Activated CD4-positive, alpha-beta T cell treated with anti-CD3 and anti-CD28 coated beads, Interleukin-2, Interleukin-4, amounts not matched to agents 100 ng/mL and 50 ng/mL, durations not matched to agents 16 hours and 8 hours (primary cell): ENCODE measurements at regions not wholly inside any gene's neighbourhood (a gene's known extent, or its start where the extent isn't known, plus 50 kb on each side); places are given as distances from the start of the nearest gene placed in this dataset.

ENCODE experiments used
- DNase-seq: peaks from one replicate; pipeline ENCODE4 v3.0.0-alpha.2; 2020; ENCODE audit warnings: low spot score

DNA sequence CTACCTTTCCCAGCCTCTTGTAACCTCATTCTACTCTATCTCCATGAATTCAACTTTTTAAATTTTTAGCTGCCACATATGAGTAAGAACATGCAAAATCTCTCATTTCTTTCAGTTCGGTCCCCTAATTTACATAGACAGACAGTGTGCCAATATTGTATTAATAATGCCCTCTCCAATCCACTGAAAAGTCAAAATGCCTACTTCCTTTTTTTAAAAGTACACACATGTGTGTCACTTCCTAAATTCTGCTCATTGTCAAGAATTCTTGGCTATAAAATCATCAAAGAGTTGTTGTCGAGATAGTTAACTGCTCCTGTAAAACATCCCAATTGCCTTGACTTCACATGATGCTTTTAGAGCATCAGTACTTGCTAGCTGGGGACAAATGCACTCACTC lies 84.2 kb upstream of the IL12A start:
- no peak for DNase-seq

DNA sequence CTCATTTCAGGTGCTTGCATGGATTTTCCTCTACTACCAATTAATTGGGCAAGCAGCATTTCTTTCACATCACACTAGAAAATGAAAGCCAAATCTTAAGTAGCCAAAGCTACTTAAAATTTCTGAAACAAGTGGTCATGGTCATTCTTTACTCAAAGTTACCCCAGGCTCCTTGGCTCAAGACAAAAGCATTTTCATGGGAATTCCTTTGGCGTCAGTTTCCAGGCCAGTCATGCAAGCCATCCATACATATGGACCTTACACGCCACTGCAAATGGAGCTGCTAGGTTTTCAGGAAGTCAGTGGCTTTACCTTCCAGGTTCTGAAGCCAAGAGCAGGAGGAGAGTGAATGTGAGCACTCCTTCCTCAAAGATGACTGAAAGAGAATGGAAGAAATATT lies 83.7 kb upstream of the IL12A start:
- no peak for DNase-seq

DNA sequence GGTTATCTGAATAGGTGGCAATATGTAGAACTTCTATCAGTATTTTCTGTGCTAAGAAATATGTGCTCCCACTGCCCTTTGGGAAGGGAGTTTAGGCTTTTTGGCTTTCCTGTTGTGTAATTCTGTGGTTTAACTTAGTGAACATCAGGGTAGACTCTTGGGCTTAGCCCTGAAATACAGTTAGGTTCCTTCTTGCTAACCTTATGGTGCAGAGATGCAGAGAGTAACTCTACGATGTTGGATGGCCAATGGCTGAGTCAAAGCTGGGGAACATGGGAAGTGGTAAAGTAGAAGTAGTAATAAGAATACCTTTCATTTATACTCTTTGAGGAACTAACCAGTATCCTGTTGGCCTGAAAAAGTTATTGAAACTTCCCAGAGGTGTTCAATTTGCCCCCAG lies 80.8 kb upstream of the IL12A start:
- DNase-seq = no peak

DNA sequence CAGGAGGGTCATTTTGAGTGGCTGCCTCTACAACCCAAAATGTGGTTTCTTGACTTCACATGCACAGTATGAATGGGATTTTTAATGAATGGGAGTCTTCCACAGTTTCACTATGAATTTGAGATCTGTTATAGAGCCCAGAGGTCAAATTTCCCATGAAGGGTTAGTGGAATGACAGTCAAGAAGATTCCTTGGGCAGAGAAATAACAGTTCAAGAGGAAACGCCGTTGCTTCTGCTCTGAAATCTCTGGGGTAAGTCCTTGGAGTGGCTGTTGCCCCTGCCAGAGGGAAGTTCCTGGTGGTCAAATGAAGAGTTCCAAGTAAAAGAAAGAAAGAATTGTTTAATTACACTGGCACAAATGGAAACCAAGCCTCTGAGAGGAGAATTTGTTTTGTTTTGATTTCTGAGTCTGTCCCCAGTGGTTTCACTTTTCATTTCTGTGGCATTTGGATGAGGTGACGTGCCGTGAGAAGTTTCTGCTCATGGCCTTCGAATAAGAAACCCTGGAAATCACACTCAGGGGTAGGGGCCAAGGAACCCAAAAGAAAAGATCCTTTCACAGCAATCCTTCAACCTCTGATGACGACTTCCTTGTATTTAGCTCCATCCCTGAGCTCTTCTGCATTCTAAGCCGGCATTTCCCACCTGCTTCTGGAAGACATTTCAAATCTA lies 77.5 kb upstream of the IL12A start:
- DNase-seq = peak; percentile 23

DNA sequence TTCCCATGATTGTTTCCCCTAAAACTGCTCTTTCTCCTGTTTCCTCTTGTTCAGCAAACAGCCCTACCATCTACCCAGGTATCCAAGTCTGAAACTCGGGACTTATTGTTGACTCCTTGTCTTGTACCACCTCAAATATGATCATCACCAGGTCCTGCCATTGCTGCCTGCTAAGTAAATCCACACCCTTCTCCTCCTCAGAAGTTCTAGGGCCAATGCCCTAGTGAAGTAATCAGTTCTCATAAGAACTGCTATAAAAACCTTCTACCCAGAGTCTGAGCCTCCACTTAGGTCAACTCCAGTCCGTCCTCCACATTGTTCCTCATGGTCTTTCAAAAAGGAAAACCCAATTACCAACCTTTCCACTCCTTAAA lies 77.0 kb upstream of the IL12A start:
- DNase-seq = no peak

DNA sequence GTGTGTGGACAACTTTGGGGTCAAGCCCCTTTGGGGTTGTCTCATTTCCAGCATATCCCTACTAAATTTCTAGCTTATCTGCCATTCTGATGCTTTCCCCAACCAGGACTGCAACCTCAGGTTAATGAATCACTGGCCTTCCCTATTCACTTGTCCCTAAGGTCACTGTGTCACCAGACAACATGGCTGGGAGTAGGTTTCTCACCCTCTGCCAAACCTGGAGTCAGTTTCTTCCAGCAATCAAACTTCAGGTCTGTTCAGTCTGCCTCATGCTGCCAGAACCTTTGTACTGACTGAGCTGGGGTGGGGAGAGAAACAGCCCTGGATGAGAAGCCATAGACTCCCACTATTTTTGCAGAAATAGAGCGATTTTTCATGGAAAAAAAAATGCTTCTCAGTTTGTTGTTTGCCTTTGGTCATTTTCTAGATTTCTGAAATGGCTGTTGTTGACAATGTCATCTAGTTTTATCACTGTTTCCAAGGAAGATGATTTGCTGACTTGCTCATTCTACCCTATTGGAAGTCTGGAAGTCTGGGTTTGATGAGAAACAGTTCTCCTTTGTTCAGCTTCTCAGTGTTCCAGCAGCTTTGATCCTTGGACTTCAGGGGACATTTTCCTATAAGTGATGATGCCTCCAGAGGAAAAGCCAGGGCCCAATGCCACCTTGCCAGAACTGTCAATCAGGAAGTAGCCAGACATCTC lies 74.8 kb upstream of the IL12A start:
- no peak for DNase-seq

DNA sequence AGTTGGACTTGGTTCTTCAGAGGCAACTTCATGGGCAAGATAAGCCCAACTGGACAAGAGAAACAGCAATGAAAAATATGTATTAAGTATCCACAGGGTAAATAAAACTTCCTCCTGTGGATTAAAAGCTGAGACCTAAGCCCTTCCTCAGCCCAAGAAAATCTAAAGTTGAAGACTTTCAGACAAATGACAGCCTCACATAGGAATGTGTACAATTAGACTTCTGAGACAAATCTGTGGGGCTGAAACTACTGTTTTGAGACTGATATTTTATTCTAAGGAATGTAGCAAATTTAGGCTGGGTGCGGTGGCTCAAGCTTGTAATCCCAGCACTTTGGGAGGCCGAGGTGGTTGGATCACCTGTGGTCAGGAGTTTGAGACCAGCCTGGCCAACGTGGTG lies 74.2 kb upstream of the IL12A start:
- DNase-seq = no peak

DNA sequence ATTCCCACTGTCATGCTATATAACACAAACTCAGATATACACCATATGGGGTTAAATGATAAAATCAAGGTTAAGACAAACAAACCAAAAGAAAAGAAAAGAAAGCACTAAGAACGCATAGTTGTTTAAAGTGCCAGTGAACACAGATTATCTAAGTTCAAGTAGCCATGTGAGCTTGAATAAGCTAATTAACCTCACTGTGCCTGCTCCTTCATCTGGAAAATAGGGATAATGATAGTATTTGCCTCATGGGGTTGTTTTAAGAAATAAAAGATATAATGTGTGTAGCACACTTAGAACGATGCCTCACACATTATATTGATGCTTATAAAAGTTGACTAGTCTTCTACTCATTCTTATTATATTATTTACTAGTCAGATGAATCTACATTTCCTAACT lies 72.6 kb upstream of the IL12A start:
- no peak for DNase-seq

DNA sequence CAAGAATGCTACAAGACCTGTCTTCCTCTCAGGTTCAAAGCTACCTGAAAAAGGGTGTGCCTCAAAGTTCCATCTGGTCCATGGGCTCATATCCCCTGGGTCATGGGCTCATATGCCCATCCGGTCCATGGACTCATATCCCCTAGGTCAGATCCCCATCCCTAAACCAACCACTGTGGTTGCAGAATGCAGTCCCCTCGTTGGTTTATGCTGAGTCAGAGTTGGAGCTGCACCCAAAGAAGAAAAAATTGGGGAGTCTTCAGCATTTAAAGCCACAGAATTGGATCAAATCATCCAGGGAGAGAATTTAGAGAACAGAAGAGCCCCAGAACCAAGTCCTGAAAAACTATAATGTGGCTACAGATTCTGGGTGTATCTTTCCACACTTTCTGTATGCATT lies 71.5 kb upstream of the IL12A start:
- no peak for DNase-seq

DNA sequence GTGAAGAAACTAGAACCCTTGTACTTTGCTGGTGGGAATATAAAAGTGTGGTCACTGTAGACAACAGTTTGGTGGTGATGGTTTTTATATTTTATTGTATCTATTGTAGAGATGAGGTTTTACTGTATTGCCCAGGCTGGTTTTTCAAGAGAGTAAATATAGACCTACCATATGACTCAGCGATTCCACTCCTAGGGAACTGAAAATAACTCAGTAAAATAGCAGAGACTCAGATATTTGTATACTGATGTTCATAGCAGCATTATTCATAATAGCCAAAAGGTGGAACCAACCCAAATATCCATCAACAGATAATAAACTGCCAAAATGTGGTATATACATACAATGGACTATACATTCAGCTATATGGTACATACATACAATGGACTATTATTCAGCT lies 68.8 kb upstream of the IL12A start:
- DNase-seq = peak; percentile 11

DNA sequence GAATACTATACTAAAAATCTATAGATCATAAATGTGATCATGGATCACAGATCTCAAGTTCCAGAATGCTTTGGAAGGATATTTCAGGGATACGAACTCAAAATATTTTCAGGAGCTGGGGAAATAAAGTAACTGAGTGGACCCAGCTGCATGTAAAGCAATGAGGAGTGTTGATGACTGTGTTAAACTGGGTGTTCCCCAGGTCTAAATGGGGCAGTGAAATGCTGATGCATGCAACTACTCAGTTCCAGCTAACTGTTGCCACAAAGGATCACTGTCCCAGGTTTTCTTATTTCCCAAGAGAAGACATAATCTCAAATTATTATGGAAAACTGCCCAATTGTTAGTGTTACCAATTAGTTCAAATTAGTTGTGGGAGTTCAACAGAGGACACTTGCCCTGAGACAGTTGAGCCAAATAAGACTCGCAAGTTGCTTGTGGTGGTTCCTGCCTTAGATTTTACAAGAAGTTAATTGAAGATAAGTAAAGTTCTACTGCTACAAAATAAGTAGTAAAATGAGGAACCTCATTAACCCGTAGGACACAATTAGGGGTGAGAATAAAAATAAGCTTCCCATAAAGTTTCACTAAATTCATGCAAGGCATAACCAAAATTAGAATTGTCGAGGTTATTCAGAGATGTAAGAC lies 66.3 kb upstream of the IL12A start:
- DNase-seq = no peak

DNA sequence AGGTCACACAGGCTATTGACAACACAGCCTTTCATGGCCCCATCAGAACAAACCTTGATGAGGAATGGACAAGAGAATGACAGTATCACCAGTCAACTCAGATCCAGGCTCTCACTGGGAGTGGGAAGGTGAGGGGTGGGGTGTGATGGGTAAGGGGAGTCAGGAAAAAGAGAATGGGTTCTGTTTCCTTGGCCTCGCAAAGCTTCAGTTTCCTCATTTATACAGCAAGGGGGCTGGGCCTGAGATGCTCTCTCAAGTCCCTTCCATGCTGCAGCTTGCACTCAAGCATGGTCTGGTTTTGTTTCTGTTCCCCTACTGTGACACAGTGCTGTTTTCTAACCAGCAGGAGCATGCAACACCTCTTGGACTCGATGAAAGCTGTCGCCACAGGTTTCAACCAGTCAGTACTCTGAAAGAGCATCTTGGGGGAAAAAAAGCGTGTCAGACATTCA lies 65.7 kb upstream of the IL12A start:
- no peak for DNase-seq

DNA sequence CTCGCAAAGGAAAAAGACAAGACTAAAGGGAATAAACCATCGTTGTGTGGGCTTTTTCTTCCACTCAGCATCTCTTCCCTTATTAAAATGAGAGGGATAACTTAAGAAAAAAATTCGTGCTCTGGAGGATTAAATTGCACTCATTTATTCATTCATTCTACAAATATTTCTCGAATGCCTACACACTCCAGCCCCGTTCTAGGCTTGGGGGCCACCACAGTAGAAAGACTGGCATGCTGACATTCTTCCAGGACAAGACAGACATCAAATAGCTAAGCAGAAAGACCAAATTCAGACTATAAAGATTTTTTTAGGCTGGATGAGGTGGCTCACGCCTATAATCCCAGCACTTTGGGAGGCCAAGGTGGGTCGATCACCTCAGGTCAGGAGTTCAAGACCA lies 65.3 kb upstream of the IL12A start:
- DNase-seq = no peak

DNA sequence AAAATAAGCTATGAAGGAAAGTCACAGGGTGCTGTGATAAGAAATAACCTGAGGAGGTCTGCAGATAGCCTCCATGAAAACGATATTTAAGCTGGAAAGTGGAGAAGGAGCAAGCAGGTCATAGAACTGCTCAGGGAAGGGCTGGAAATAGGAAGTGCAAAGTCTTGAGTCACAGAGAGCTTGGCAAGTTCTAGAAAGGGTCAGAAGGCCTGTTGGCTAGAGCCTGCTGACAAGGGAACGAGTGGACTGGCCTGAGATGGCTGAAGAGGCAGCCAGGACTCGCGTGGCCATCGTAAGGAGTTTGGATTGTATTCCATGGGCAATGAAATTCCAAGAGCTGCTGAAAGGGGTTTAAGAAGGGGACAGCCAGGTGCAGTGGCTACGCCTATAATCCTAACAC lies 64.7 kb upstream of the IL12A start:
- DNase-seq = no peak

DNA sequence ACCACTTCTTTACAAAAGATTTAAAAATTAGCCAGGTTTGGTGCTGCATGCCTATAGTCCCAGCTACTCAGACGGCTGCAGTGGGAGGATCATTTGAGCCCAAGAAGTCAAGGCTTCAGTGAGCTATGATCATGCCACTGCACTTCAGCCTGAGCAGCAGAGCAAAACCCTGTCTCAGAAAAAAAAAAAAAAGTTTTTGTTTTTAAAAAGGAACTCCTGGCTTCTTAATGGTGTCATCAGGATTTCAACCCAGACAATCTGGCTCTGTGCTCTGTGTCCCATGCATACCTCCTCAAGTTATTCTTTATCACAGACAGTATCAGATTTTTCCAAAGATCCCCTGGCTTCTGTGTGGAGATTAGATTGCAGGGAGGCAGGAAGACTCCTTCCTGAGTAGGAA lies 64.2 kb upstream of the IL12A start:
- DNase-seq = no peak

DNA sequence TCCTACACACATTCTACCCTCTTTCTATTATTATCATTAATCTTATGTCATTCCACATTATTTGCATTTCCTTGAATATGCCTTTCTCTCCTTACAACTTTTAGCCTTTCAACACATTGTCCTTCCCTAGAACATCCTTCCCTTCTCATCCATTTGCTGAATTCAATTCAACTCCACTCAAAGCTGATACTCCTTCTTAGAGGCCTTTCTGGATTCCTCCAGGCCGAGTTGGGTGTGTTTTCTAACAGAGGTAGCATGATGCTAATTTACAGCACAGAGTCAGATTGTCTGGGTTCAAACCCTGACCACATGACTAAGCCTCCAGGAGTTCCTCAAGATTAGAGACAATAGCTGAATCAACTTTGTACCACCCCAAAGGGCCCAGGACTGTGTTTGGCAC lies 63.4 kb upstream of the IL12A start:
- no peak for DNase-seq

DNA sequence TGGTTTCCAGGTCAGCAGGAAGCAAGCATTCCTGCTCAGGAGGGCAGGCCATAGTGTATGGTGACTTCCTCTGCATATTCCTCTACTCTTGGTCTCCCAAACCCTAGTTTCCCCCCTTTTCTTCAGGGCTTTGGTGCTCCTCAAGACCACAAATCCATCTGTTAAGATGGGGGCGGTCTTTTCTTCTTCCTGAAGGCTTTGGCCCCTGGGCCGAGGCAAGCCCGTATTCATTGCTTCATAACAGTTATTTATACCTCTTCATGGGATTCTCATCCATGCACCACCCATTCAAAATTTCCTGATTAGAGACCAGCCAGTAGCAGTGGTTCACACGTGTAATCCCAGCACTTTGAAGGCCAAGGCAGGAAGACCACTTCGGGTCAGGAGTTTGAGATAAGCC lies 62.1 kb upstream of the IL12A start:
- DNase-seq = no peak

DNA sequence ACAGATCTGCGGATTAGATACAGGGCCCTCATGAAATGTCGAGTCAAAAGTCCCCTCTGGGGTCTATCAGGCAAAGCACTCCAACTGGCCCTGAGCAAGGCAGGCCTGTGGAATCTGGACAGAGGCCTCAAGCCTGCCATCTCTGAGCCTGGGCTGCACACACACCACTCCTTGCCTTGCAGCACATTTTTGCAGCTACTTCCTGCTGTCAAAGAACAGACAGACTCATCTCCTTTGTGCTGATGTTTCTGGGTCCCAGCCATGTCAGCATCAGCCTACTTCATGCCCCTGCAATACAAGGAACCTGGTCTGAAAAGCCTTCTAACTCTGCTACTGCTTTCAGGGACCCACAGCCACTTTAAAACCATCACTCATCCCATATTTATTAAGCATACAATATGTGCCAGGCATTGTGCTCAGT lies 60.6 kb upstream of the IL12A start:
- no peak for DNase-seq

DNA sequence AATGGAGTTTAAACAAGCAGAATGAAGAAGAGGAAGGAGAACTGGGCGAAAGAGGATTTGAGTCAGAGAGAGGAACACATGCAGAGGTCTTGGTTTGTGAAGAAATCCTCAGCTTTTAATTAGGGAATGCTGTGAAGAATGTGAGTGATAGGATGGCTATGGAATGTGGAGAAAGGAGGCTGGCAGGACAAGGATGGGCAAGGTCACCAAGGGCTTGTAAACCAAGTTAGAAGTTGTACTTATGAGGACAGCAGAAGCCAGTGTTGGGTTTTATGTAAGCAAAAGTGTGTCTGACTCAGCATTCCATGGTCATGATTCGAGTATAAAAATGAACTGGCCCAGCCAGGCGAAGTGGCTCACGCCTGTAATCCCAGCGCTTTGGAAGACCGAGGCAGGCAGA lies 60.0 kb upstream of the IL12A start:
- no peak for DNase-seq

DNA sequence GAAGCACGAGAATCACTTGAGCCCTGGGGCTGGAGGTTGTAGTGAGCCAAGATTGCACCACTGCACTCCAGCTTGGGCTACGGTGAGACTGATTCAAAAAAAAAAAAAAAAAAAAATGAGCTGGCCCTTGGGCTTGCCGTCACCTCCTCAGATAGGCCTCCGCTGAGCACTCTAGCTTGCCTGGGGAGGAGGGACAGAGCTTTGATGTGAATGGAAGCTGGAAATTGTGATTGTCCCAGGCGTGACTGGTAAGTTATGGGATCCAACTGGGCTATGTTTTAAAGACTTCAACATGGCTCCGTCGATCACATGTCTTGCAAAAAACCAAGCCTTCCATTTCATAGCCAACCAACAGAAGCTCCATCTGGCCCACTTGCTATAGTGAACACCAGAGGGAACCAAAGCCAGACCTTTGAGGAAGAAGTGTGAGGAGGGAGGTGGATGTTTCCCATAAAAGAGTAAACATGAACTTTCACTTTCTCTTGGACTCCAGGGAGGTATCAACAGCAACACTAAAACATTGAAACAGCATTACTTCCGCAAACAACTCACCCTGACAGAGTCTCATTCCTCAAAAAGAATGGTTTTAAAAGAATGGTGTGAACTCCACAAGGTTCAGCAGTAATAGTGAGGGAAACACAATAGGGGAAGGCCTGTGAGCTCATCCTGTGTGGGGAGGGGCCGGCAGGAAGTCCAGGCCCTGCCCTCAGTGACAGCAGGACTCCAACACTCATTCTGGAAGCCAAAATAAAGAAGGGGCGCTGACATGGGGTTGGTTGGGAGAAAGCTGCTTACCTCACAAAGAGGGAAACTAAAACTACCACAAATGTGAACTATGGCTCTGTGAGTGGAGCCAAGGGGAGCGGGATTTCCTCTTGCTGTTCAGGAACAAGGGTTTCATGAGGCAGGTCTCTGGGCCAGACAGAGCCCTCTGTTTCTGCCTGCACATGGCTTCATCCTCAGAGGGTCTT lies 59.2 kb upstream of the IL12A start:
- peak; percentile 2 for DNase-seq

DNA sequence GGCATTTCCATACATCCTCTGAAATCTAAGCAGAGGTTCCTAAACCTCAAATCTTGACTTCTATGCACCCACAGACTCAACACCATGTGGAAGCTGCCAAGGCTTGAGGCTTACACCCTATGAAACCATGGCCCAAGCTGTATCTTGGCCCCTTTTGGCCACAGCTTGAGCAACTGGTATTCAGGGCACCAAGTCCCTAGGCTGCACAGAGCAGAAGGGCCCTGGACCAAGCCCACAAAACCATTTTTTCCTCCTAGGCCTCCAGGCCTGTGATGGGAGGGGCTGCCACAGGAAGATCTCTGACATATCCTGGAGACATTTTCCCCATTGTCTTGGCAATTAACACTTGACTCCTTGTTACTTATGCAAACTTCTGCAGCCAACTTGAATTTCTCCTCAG lies 54.4 kb upstream of the IL12A start:
- DNase-seq = no peak

DNA sequence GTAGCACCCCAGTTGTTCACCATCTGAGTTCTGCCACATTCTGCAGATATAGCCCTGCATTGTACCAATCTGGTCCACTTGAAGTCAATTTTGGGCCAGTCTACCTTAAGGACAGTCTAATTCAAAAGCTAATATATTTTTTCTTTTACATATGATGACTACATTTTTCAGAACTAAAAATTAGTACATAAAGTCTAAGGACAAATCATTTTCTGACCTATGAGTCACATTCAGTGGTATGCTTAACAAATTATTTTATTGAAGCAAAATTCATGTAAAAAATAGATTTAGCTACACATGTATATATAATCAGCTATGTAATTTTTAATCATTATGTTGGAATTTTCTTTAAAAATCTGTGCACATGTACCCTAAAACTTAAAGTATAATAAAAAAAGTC lies 52.1 kb upstream of the IL12A start:
- no peak for DNase-seq
